ENCODE measurements at regions not wholly inside any gene's neighbourhood (a gene's known extent, or its start where the extent isn't known, plus 50 kb on each side); places are given as distances from the start of the nearest gene placed in this dataset.

GRCh38 chr19:56986386-56986785 lies 133.4 kb upstream of the USP29 start:
- Histone ChIP-seq H4K8ac (ENCODE audit: extremely low read depth, insufficient read depth, low read length) (no peak overlapping the region), H2AFZ (ENCODE audit: low read length) (no peak overlapping the region), H2BK120ac (replicated peaks; ENCODE audit: low read depth, low read length) (no peak overlapping the region), H2BK12ac (ENCODE audit: low read depth, low read length) (no peak overlapping the region), H3K4me1 (replicated peaks in 1 of 4; ENCODE audit: control insufficient read depth in 3 of 4, insufficient read depth in 4 of 4, low read length in 3 of 4) (no peaks in the 10 kb centered on the region), H2AK5ac (ENCODE audit: low read depth, low read length) (no peak overlapping the region), H3K79me2 (ENCODE audit: control insufficient read depth in 1 of 2, insufficient read depth in 2 of 2, low read length in 2 of 2) (no peaks in the 10 kb centered on the region), H2BK5ac (ENCODE audit: low read depth, low read length) (no peak overlapping the region), H3K18ac (ENCODE audit: extremely low read depth, low read length) (no peak overlapping the region), H3K36me3 (ENCODE audit: control insufficient read depth in 2 of 4, insufficient read depth in 4 of 4, low read length in 3 of 4) (no peaks in the 10 kb centered on the region), H3K4ac (replicated peaks; ENCODE audit: insufficient read length, low read depth, low read length) (no peak overlapping the region), H3K9ac (replicated peaks in 1 of 4; ENCODE audit: extremely low read depth in 1 of 4, low read depth in 3 of 4, low read length in 3 of 4) (no peak overlapping the region), H2BK15ac (ENCODE audit: low read length) (no peak overlapping the region), H3K4me2 (ENCODE audit: insufficient read depth in 1 of 2, low read depth in 2 of 2, low read length in 2 of 2) (no peak overlapping the region), H3K79me1 (ENCODE audit: low read depth, low read length) (no peaks in the 10 kb centered on the region), H3K14ac (ENCODE audit: insufficient read length) (no peak overlapping the region), H4K91ac (replicated peaks; ENCODE audit: insufficient read length, low read length) (no peak overlapping the region), H3K27me3 (replicated peaks in 1 of 4; ENCODE audit: control insufficient read depth in 3 of 4, extremely low read depth in 1 of 4, insufficient read depth in 3 of 4, low read length in 3 of 4) (no peaks in the 10 kb centered on the region), H4K20me1 (replicated peaks in 1 of 2; ENCODE audit: control insufficient read depth in 1 of 2, insufficient read depth in 2 of 2, low read length in 2 of 2) (no peaks in the 10 kb centered on the region), H4K5ac (ENCODE audit: insufficient read length, low read depth, low read length) (no peak overlapping the region), H3K23me2 (ENCODE audit: low read depth, low read length) (no peaks in the 10 kb centered on the region), H3K23ac (ENCODE audit: insufficient read length) (no peak overlapping the region), H3K4me3 (ENCODE audit: extremely low read depth in 1 of 4, insufficient read depth in 2 of 4, low read depth in 3 of 4, low read length in 4 of 4) (no peak overlapping the region), H3K27ac (ENCODE audit: low read depth, low read length) (no peak overlapping the region), H2BK20ac (ENCODE audit: low read length) (no peak overlapping the region), H3K9me3 (ENCODE audit: insufficient read depth in 2 of 2, low read depth in 1 of 2, low read length in 1 of 2) (peaks cover 58 to 94% of the 10 kb centered on the region in 2 experiments), H3K56ac (replicated peaks; ENCODE audit: insufficient read length, low read depth, low read length) (no peak overlapping the region)
- POLR2A ChIA-PET (ENCODE audit: partially characterized antibody): no interaction called here
- CTCF ChIA-PET (ENCODE audit: partially characterized antibody): interaction anchor here (1.4 kb wide), 1 partner anchor 9 kb away, joined by 3 read pairs; no protein-coding TSS in a partner anchor
- DNase-seq (ENCODE audit: low read depth in 1 of 2, low spot score in 2 of 2) (no peak), FAIRE-seq (no peak)
- 69% methylated on average over 9 of the region's 9 CpGs; no CpG with 5 or more reads in 1 of the 2 experiments for WGBS, 2 experiments (ENCODE audit: extremely low coverage in 1 of 2, insufficient coverage in 1 of 2, insufficient read length in 1 of 2, insufficient replicate concordance in 2 of 2, low coverage in 1 of 2, low lambda C conversion rate in 2 of 2, missing lambda C conversion rate in 1 of 2)
- TF ChIP-seq FOSL1 (IDR thresholded peaks at IDR 0.05; ENCODE audit: insufficient read depth, low read depth, low read length) (no peak), CTBP2 (IDR thresholded peaks at IDR 0.05; ENCODE audit: borderline replicate concordance, insufficient read depth, insufficient read length, low read length) (no peak), E2F6 (IDR thresholded peaks at IDR 0.05) (no peak), SIX5 (IDR thresholded peaks at IDR 0.05; ENCODE audit: low read depth, low read length) (no peak), SUZ12 (IDR thresholded peaks at IDR 0.05; ENCODE audit: low read length) (no peak), MAFK (IDR thresholded peaks at IDR 0.05; ENCODE audit: low read depth, low read length) (no peak), CEBPB (IDR thresholded peaks at IDR 0.05; ENCODE audit: low read depth, low read length) (no peak), EZH2 (IDR thresholded peaks at IDR 0.05; ENCODE audit: low read depth, low read length, severe bottlenecking) (no peak), ZNF274 (IDR thresholded peaks at IDR 0.05; ENCODE audit: borderline replicate concordance, extremely low read depth, low read length) (no peak), JUN (IDR thresholded peaks at IDR 0.05; ENCODE audit: low read depth, low read length) (no peak)
- TF ChIP-seq, protein P1, sequence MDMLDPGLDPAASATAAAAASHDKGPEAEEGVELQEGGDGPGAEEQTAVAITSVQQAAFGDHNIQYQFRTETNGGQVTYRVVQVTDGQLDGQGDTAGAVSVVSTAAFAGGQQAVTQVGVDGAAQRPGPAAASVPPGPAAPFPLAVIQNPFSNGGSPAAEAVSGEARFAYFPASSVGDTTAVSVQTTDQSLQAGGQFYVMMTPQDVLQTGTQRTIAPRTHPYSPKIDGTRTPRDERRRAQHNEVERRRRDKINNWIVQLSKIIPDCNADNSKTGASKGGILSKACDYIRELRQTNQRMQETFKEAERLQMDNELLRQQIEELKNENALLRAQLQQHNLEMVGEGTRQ (IDR thresholded peaks at IDR 0.05; ENCODE audit: low read length): no peak
